GM12878 (cell line): ENCODE measurements at regions not wholly inside any gene's neighbourhood (a gene's known extent, or its start where the extent isn't known, plus 50 kb on each side); places are given as distances from the start of the nearest gene placed in this dataset.

ENCODE experiments used
- ATAC-seq: fragments of 200-7000 bp; cut with Tn5 transposase; 3 replicates; pipeline ENCODE4 v1.9.1; 2020; ENCODE audit warnings: mild to moderate bottlenecking, moderate library complexity
- BruUV-seq: library from RNA; stranded (reverse); fragments of 400-500 nt; replicated peaks from 2 replicates; lab custom pipeline; 2021; lab: Mats Ljungman, UMichigan
- CTCF ChIA-PET: fragments of 300-600 bp; sonication (Branson Sonifier 250); formaldehyde crosslinking; extraction: SDS; loops from one replicate; lab custom pipeline; 2021; ENCODE audit warnings: inconsistent platforms; lab: Yijun Ruan, JAX
- POLR2A ChIA-PET: fragments of 350-600 bp; formaldehyde crosslinking; extraction: SDS; loops from one replicate; lab custom pipeline; 2021; ENCODE audit warnings: inconsistent platforms; lab: Charles Lee
- RAD21 ChIA-PET: fragments of 300-600 bp; sonication (Branson Sonifier 250); formaldehyde crosslinking; loops from one replicate; lab custom pipeline; 2023; ENCODE audit warnings: antibody characterized with exemption; ENCODE audit not compliant: unreplicated experiment; lab: Charles Lee
- SMC1A ChIA-PET: fragments of 300-600 bp; sonication (Branson Sonifier 250); formaldehyde crosslinking; loops from one replicate; lab custom pipeline; 2023; ENCODE audit not compliant: unreplicated experiment, uncharacterized antibody; lab: Charles Lee
- DNase-seq: peaks from one replicate; pipeline ENCODE4 v3.0.0-alpha.2; 2011; ENCODE audit warnings: low read depth, low spot score
- FAIRE-seq: peaks from 3 replicates; lab custom pipeline; 2011; peaks lifted over from hg19 to GRCh38; lab: Jason Lieb, UNC
- H2AFZ ChIP-seq: 2 replicates; pipeline ENCODE4 v1.6.0; 2011; ENCODE audit warnings: low read depth, low read length, control low read depth; ENCODE audit not compliant: control insufficient read depth
- H3K27ac ChIP-seq: 2 replicates; pipeline ENCODE4 v1.5.1; 2011; ENCODE audit warnings: control low read depth; ENCODE audit not compliant: control insufficient read depth, insufficient read depth
- H3K27me3 ChIP-seq, 2 experiments: replicated peaks in 1 of 2; 2 replicates each; pipeline versions ENCODE4 v1.6.0 to v1.6.1; 2011; ENCODE audit warnings: low read length in 1 of 2; ENCODE audit not compliant: control insufficient read depth in 2 of 2, insufficient read depth in 2 of 2
- H3K36me3 ChIP-seq, 2 experiments: 2 replicates each; pipeline ENCODE4 v1.5.1; 2011; ENCODE audit warnings: low read length in 1 of 2; ENCODE audit not compliant: control insufficient read depth in 2 of 2, insufficient read depth in 2 of 2
- H3K4me1 ChIP-seq: 2 replicates; pipeline ENCODE4 v1.6.1; 2011; ENCODE audit warnings: mild to moderate bottlenecking, low read length, moderate library complexity, mixed read lengths; ENCODE audit not compliant: control insufficient read depth, insufficient read depth
- H3K4me2 ChIP-seq: 2 replicates; pipeline ENCODE4 v1.6.0; 2011; ENCODE audit warnings: control low read depth; ENCODE audit not compliant: control insufficient read depth, insufficient read depth
- H3K4me3 ChIP-seq: fragments of 200-600 bp; sonication (generic); 2 replicates; pipeline ENCODE4 v1.5.1; 2016
- H3K79me2 ChIP-seq: 2 replicates; pipeline ENCODE4 v1.6.0; 2011; ENCODE audit warnings: low read length; ENCODE audit not compliant: control insufficient read depth, insufficient read depth
- H3K9ac ChIP-seq: 2 replicates; pipeline ENCODE4 v1.8.0; 2011; ENCODE audit warnings: low read length, control low read depth, mixed read lengths; ENCODE audit not compliant: control insufficient read depth, insufficient read depth
- H3K9me3 ChIP-seq: replicated peaks from 3 replicates; pipeline ENCODE4 v1.5.1; 2011; ENCODE audit warnings: mild to moderate bottlenecking, low read length; ENCODE audit not compliant: control insufficient read depth, insufficient read depth
- H4K20me1 ChIP-seq: 2 replicates; pipeline ENCODE4 v1.6.0; 2011; ENCODE audit not compliant: control insufficient read depth, insufficient read depth
- BRCA1 ChIP-seq: IDR thresholded peaks from 2 replicates; pipeline ENCODE4 v1.6.1; 2011; ENCODE audit warnings: low read depth, low read length, improper control_type of control experiment
- CREB1 ChIP-seq: IDR thresholded peaks from 2 replicates; pipeline ENCODE4 v1.6.1; 2012; ENCODE audit warnings: low read depth, mild to moderate bottlenecking, inconsistent platforms
- FOXM1 ChIP-seq: IDR thresholded peaks from 2 replicates; pipeline ENCODE4 v1.6.1; 2012; ENCODE audit warnings: low read depth, mild to moderate bottlenecking, inconsistent platforms, low read length, moderate library complexity
- MEF2B ChIP-seq: fragments of 450-650 bp; IDR thresholded peaks from 2 replicates; pipeline ENCODE4 v1.6.1; 2018; ENCODE audit warnings: mild to moderate bottlenecking, moderate library complexity; ENCODE audit not compliant: partially characterized antibody, poor library complexity, severe bottlenecking
- POLR2AphosphoS5 ChIP-seq: IDR thresholded peaks from 2 replicates; pipeline ENCODE4 v1.6.1; 2011; ENCODE audit warnings: mild to moderate bottlenecking, low read length, inconsistent platforms
- POU2F2 ChIP-seq: IDR thresholded peaks from 3 replicates; pipeline ENCODE4 v1.6.1; 2011; ENCODE audit warnings: low read depth, mild to moderate bottlenecking, low read length, borderline replicate concordance
- RUNX3 ChIP-seq: IDR thresholded peaks from 2 replicates; pipeline ENCODE4 v1.6.1; 2012; ENCODE audit warnings: low read length, inconsistent platforms
- SMAD1 ChIP-seq: fragments of 450-650 bp; IDR thresholded peaks from 2 replicates; pipeline ENCODE4 v1.6.1; 2018; ENCODE audit warnings: mild to moderate bottlenecking, low read depth; ENCODE audit not compliant: partially characterized antibody
- WRNIP1 ChIP-seq: IDR thresholded peaks from 2 replicates; pipeline ENCODE4 v1.6.1; 2011; ENCODE audit warnings: low read depth, low read length, improper control_type of control experiment, borderline replicate concordance
- WGBS: methylation state at CpG from one replicate; pipeline ENCODE4 v1.1.6; 2016; ENCODE audit warnings: low lambda C conversion rate; ENCODE audit not compliant: insufficient replicate concordance, insufficient coverage; ENCODE audit errors: missing lambda C conversion rate; 5-methylcytosine and 5-hydroxymethylcytosine counted together
- in situ Hi-C: fragments of 300-500 bp; cut with MboI; formaldehyde crosslinking; loops from 9 replicates; pipeline ENCODE4 v1.14.3; 2018; ENCODE audit warnings: mixed read lengths
- intact Hi-C: fragments of 100-400 bp; cut with micrococcal nuclease; formaldehyde crosslinking; loops from one replicate; pipeline ENCODE4 v1.14.2; 2022; ENCODE audit not compliant: unreplicated experiment
- TF ChIP-seq, protein P1 (sequence below): fragments of 450-650 bp; IDR thresholded peaks from 2 replicates; pipeline ENCODE4 v1.6.1; 2017; ENCODE audit warnings: antibody characterized with exemption, mild to moderate bottlenecking, moderate library complexity
- TF ChIP-seq, protein P2 (sequence below): IDR thresholded peaks from 2 replicates; pipeline ENCODE4 v1.6.1; 2011; ENCODE audit warnings: borderline replicate concordance, low read depth, mild to moderate bottlenecking, moderate library complexity, low read length; ENCODE audit not compliant: insufficient read depth, poor library complexity, severe bottlenecking

DNA sequence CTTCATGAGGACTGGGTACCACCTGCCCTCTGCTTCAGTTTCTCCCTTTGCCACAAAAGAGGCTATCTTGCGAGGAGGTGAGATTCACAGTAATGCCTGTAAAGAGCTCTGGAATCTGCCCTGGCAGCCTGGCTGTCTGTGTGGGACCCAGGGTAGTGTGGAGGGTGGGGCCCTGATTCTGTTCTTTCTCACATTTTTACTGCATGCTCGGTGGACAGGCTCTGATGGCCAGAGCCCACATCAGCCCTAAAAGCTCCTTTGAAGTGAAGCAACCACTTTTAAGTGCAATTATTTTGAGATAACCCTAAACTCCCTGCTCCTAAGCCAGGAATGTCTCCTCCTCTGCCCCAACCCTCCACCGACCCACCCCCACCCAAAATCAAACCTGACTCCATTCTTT lies 92.1 kb upstream of the PODXL start:
- WGBS = 11% methylated on average over 3 of the region's 3 CpGs
- H3K4me2 ChIP-seq = no peak overlapping the region
- no peaks in the 10 kb centered on the region; a peak in 1 of 4 replicates for H3K27me3 ChIP-seq
- in situ Hi-C loops (no loop called here), intact Hi-C loops (no loop called here)
- H3K36me3 ChIP-seq = no peaks in the 10 kb centered on the region
- ChIA-PET POLR2A (no interaction called here), CTCF (no interaction called here), RAD21 (no interaction called here), SMC1A (interaction anchor here (1.0 kb wide), 1 partner anchor 145 kb away, joined by 4 read pairs; no protein-coding TSS in a partner anchor)
- ATAC-seq = no peak
- no peak for FAIRE-seq
- H3K9me3 ChIP-seq = no peaks in the 10 kb centered on the region
- no peak overlapping the region for H3K27ac ChIP-seq
- H3K9ac ChIP-seq = no peak overlapping the region
- H4K20me1 ChIP-seq = no peaks in the 10 kb centered on the region
- H3K4me1 ChIP-seq = no peaks in the 10 kb centered on the region
- TF ChIP-seq POU2F2 = no peak
- no peak for TF ChIP-seq SMAD1
- no peak for TF ChIP-seq CREB1
- no peak for TF ChIP-seq RUNX3
- TF ChIP-seq MEF2B = no peak
- no peak for TF ChIP-seq BRCA1
- no peak for TF ChIP-seq WRNIP1
- TF ChIP-seq POLR2AphosphoS5 = no peak
- TF ChIP-seq, protein P1, sequence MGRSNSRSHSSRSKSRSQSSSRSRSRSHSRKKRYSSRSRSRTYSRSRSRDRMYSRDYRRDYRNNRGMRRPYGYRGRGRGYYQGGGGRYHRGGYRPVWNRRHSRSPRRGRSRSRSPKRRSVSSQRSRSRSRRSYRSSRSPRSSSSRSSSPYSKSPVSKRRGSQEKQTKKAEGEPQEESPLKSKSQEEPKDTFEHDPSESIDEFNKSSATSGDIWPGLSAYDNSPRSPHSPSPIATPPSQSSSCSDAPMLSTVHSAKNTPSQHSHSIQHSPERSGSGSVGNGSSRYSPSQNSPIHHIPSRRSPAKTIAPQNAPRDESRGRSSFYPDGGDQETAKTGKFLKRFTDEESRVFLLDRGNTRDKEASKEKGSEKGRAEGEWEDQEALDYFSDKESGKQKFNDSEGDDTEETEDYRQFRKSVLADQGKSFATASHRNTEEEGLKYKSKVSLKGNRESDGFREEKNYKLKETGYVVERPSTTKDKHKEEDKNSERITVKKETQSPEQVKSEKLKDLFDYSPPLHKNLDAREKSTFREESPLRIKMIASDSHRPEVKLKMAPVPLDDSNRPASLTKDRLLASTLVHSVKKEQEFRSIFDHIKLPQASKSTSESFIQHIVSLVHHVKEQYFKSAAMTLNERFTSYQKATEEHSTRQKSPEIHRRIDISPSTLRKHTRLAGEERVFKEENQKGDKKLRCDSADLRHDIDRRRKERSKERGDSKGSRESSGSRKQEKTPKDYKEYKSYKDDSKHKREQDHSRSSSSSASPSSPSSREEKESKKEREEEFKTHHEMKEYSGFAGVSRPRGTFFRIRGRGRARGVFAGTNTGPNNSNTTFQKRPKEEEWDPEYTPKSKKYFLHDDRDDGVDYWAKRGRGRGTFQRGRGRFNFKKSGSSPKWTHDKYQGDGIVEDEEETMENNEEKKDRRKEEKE = no peak
- TF ChIP-seq, protein P2, sequence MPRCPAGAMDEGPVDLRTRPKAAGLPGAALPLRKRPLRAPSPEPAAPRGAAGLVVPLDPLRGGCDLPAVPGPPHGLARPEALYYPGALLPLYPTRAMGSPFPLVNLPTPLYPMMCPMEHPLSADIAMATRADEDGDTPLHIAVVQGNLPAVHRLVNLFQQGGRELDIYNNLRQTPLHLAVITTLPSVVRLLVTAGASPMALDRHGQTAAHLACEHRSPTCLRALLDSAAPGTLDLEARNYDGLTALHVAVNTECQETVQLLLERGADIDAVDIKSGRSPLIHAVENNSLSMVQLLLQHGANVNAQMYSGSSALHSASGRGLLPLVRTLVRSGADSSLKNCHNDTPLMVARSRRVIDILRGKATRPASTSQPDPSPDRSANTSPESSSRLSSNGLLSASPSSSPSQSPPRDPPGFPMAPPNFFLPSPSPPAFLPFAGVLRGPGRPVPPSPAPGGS = no peak
- TF ChIP-seq FOXM1 = no peak
- no peak overlapping the region for H2AFZ ChIP-seq
- BruUV-seq = no TSS peak
- DNase-seq = no peak
- no peak overlapping the region for H3K4me3 ChIP-seq
- H3K79me2 ChIP-seq = no peaks in the 10 kb centered on the region
